T47D (cell line): ENCODE measurements at regions not wholly inside any gene's neighbourhood (a gene's known extent, or its start where the extent isn't known, plus 50 kb on each side); places are given as distances from the start of the nearest gene placed in this dataset.

Source experiments
- DNase-seq, 2 experiments: peaks; one replicate each; pipeline versions ENCODE4 v3.0.0 to v3.0.0-alpha.2; 2011 to 2012; ENCODE audit warnings: low read depth in 1 of 2, low spot score in 1 of 2
- JUND ChIP-seq: IDR thresholded peaks from 2 replicates; pipeline ENCODE4 v1.6.1; 2012; ENCODE audit warnings: low read depth
- in situ Hi-C: cut with HindIII; loops from 2 replicates; pipeline ENCODE4 v1.10.0; 2016; ENCODE audit warnings: low sequenced_read_pairs, low pct_unique_long_range_greater_than_20kb

DNA sequence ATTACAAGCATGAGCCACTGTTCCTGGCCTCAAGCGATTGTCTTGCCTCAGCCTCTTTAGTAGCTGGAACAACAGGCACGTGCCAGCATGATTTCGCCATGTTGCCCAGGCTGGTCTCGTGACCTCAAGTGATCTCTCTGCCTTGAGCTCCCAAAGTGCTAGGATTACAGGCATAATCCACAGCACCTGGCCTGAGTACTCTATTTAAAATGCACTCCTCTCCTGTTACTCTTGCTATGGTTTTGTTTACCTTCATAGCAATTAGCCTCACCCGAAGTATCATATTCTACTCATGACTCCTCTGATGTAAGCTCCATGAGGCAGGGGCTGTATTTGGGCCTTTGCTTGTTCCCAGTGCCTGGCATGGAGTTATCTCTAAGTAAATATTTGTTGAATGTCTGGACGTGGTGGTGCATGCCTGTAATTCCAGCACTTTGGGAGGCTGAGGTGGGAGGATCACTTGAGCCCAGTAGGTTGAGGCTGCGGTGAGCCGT is 92.5 kb upstream of the SLC34A2 start:
- in situ Hi-C loops = no loop called here
- TF ChIP-seq JUND = no peak

DNA sequence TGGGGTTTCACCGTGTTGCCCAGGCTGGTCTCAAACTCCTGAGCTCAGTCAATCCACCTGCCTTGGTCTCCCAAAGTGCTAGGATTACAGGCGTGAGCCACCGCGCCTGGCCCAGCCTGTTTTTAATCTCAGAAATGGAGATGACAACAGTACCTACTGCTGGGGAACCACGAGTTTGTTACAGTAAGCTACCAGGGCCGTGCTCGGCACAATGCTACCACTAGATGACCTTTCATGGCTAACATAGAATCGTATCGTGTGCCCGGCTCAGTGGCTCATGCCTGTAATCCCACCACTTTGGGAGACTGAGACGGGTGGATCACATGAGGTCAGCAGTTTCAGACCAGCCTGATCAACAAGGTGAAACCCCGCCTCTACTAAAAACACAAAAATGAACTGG is 90.8 kb upstream of the SLC34A2 start:
- in situ Hi-C loops = no loop called here
- TF ChIP-seq JUND = no peak
- no peak for DNase-seq

More for the DNA sequence above, 92.5 kb upstream of the SLC34A2 start:
- DNase-seq = peak in 1 of 2 experiments; percentile 44

DNA sequence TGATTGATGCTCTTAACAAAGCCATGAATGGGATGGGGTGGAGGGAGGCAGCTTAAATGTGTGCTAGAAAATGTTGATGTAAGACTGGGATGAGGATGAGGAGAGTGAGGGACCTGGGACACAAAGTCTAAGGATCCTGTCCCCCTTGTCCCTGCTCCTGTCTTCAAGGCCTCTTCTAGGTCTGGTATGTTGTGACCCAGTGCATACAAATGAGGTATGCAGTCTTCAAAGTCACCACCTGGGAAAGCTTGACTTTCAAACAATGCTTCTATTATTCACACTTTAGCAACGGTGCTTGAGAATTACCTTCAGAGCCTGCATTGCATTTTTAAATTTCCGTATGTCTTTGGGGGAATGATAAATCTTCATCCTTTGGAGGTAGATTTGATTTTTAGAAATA is 88.4 kb upstream of the SLC34A2 start:
- DNase-seq = no peak
- in situ Hi-C loops = no loop called here
- no peak for TF ChIP-seq JUND

DNA sequence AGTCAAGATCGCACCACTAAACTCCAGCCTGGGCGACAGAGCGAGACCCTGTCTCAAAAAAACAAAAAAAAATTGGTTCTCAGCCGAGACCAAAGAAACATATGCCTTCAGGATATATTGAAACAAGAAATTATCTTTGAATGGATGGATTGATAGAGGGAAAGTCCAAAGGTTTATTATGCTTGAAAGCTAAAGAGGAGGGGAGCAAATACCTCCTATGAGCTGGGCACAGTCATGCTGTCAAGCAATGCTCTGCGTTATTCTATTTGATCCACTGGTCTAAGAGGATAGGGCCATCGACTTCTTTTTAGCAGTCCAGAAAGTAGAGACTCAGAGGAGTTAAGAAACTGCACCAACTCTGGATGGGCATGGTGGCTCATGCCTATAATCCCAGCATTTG is 85.9 kb upstream of the SLC34A2 start:
- in situ Hi-C loops = no loop called here
- no peak for DNase-seq
- TF ChIP-seq JUND = no peak

DNA sequence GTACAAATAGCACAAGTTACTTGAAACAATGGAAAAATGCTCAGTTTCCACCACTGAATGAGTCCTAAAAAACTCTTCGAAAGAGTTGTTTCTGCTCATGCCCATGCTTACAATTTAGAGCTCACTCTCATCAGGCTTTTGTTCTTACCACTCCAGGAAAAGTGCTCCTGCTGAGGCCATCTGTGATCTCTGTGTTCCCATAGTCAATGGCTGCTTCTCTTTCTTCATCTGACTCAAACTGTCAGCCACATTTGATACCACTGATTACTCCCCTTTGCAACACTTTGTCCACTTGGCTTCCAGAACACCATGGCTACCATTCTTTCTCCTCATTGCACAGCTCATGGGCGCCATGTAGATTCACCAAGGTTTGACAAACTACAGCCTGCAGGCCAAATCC is 80.0 kb upstream of the SLC34A2 start:
- no peak for TF ChIP-seq JUND
- in situ Hi-C loops = no loop called here
- no peak for DNase-seq

DNA sequence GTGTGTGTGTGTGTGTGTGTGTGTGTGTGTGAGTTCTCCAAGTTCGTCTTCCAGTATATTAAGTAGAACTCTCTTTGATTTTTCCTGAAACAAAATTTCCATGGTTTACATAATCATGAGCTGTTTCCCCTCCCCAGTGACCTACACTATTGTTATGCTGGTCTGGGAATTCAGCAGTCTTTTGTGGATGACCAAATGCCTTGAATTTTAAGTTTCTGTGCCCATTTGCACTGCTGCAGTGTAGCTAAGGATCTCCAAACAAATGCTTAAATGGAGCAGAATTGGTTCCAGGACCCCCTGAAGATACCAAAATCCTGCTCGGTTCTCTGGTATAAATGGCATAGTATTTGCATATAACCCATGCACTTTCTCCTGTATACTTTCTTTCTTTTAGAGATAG is 77.2 kb upstream of the SLC34A2 start:
- TF ChIP-seq JUND = no peak
- in situ Hi-C loops = no loop called here
- no peak for DNase-seq

DNA sequence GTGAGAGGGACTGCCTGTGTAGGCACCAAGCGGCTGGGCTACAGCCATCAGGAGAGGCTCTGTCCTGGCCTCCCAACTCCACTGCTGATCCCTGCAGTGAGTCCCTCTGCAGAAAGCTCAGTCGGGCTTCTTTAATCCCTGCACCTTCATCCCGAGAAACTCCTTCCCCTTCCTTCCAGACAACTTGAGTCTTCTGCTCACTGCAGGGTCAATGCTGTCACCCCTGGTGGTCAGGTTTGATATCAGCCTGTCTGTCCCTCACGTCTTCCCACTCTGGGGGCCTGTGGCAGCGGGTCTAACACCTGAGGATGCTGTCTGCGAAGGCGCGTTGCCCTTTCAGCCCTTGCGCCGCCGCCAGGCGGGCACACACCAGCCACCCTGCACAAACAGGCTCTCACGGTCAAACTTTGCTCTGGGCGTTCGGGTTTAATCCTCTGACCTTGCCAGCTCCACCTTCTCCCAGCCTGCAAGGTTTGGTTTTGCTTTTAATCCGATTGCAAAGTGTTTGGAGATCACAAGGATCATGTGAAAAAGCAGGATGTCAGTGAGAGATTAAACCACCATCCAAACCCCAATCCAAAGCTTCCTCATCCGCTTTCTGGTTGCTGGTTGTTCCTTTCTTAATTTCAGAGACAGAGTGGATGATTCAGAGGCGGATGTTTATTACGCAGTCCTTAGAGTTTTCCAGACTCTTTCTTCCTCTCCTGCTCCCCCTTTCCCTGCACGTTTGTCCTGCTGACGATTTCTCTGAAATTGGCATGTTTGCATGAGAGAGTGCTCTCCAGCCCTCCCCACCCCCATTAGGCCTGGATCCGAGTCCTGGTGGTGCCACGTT is 74.8 kb upstream of the SLC34A2 start:
- DNase-seq = peak; percentile 15 to 61
- in situ Hi-C loops = no loop called here
- TF ChIP-seq JUND = no peak

DNA sequence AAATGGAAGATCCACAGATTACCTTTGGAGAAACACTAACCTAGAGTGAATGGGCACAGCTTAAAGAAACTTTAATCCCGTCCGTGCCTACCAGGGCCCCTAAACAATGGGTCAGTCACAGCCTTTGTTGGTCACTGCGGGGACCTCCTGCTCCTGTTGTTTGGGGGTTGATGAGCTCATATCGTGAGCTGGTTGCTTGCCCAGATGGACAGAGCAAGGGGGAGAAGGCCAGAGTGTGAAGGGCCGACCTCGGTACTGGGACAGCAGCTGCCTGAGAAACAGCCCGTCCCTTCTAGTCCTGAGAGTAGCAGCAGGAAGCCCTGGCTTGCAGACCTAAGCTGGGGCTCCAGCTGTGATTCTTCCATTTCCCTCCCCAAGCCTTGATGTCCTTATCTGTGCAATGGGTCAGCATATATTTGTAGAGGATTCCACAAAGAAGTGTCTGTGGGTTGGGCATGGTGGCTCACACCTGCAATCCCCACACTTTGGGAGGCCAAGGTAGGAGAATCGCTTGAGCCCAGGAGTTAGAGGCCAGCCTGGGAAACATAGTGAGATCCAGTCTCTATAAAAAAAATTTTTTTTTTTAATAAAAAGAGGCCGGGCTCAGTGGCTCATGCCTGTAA is 69.6 kb upstream of the SLC34A2 start:
- in situ Hi-C loops = no loop called here
- no peak for TF ChIP-seq JUND
- DNase-seq = no peak

DNA sequence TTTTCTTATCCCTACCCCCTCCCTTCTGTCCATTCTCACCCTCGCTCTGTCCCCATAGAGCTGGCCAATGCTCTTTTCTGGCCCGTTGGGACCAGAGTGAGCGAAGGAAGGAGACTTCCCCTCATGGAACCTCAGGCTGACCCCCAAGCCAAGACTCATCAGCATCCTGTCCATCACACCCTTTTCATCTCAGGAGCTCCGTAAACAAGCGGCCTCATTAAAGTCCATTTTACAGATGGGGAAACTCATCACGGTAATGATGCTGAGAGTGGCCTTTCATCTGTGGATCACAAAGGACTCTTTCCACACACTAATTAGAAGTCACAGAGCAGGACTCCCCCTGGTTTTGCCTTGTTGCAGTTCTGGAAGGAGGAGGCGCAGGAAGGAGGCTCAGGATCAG is 67.4 kb upstream of the SLC34A2 start:
- in situ Hi-C loops = no loop called here
- TF ChIP-seq JUND = no peak
- no peak for DNase-seq

DNA sequence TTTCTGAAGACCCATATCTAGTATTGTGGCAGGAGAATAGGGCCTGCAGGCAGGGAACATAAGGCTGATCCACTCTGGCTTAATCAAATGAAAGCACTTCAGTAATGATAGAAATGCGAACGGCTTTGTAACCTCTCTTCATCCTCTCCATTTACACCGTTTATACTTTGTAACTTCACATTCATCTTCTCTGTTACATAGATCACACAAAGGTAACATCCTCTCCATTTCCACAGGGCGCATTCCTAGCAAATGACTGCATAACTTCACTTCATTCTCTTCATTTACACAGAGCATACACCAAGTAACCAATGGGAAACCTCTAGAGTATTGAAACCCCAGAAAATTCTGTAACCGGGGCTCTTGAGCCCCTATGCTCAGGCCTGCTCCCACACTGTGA is 65.5 kb upstream of the SLC34A2 start:
- no peak for TF ChIP-seq JUND
- in situ Hi-C loops = no loop called here
- DNase-seq = peak in 1 of 2 experiments; percentile 36

DNA sequence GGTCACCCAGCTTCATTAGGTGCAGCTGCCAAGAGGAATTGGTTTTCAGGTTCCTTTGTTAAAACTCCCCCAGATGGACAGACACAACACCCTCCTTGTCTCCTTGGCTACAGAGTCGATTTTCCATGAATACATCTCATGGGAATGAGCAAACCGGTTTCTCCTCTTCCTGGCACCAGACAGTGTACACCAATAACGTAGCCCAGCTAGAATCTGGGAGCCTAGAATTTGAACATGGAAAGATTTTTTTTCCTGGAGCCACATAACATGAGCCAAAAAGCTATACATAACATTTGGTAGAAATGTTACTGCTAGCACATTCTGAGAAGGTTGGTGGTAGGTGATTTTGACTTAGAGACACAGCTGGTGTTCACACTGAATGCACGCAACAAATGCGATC is 62.9 kb upstream of the SLC34A2 start:
- no peak for TF ChIP-seq JUND
- peak in 1 of 2 experiments; percentile 49 for DNase-seq
- in situ Hi-C loops = no loop called here
